ENCODE measurements at regions not wholly inside any gene's neighbourhood (a gene's known extent, or its start where the extent isn't known, plus 50 kb on each side); places are given as distances from the start of the nearest gene placed in this dataset.
A peak's percentile ranks its signal among the peaks of the same experiment; 100 is the strongest.

- ATAC-seq (ENCODE audit: low FRiP score) (no peak), DNase-seq (ENCODE audit: low spot score) (no peak)
- no peak for TF ChIP-seq CTCF (IDR thresholded peaks at IDR 0.05)
Observed at GRCh38 chr15:69727121-69727924, 274.7 kb downstream of the RPLP1 start.

GRCh38 chr15:69729167-69729748 lies 276.6 kb downstream of the RPLP1 start:
- TF ChIP-seq CTCF (IDR thresholded peaks at IDR 0.05), result no peak
- DNase-seq (ENCODE audit: low spot score) (peak; percentile 56), ATAC-seq (ENCODE audit: low FRiP score) (no peak)

DNA sequence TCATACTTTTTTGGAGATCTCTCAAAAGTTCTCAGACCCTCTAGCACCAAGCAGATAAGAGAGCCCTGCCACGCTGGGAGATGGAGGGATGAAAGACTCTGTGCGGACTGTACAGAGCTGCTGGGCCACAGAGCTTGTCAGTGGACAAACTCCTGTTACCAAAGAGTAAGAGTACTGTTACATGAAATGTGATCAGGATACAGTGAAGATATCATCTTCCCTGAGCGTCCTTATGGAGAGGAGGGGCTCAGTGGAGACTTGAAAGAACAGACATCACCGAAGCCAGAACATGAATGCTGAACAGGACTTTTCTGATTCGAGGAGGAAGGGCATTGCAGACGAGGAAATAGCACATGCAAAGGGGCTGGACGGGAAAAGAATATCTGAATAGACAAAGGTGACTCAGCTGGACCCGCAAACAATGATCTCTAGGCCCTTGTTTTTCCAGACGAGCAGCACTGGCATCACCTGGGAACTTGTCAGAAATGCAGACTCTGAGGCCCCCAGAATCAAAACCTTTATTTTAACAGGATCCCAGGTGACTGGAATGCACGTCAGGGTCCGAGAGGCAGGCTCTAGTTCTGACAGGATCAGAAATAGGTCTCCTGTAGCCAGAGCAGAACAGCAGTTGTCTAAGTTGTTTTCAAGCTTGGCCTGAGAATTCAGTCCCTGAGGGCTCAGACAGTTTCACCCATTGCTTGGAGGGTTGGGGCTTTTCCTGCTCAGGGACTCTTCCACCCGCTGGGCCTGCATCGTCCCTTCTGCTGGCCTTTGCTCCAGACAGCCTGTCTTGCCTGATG lies 277.9 kb downstream of the RPLP1 start:
- no peak for ATAC-seq (ENCODE audit: low FRiP score)
- no peak for DNase-seq (ENCODE audit: low spot score)
- TF ChIP-seq CTCF (IDR thresholded peaks at IDR 0.05), result no peak

GRCh38 chr15:69731081-69731330 lies 278.4 kb downstream of the RPLP1 start:
- DNase-seq (ENCODE audit: low spot score), result no peak
- ATAC-seq (ENCODE audit: low FRiP score), result no peak
- no peak for TF ChIP-seq CTCF (IDR thresholded peaks at IDR 0.05)

DNA sequence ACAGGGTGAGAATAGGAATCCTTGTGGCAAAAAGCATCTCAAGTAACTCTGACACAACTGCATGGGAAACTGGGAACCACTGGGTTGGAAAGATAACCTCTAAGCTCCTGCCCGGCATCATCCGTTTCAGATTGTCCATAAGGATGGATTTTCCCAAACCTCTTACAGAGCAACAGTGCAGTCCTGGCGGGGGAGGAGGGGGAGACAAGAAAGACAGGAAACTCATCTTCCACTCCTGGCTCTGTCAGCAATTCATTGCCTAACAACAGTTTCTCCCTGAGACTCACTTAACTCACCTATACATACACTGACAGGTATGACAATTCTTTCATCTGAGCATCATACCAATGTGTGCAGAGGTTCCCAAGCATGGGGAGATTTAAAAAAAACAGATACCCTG lies 279.0 kb downstream of the RPLP1 start:
- TF ChIP-seq CTCF (IDR thresholded peaks at IDR 0.05), result no peak
- DNase-seq (ENCODE audit: low spot score), result no peak
- ATAC-seq (ENCODE audit: low FRiP score), result no peak

DNA sequence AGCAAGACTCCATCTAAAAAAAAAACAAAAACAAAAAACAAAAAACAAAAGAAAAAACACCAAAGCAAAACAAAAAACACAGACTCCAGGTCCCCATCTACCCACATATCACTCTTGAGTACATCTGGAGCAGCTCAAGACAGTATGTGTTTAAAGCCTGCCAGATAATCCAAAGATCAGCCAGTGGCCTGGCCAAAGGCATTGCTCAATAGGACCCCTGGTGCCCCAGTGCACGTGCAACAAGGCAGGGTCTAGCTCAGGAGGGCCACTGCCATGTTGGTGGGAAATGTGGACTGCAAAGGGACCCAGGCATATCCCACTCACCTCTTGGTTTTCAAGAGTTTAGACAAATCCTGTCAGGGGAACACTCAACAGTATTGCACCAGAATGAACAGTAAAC lies 279.5 kb downstream of the RPLP1 start:
- no peak for ATAC-seq (ENCODE audit: low FRiP score)
- no peak for TF ChIP-seq CTCF (IDR thresholded peaks at IDR 0.05)
- no peak for DNase-seq (ENCODE audit: low spot score)
